ENCODE measurements at regions not wholly inside any gene's neighbourhood (a gene's known extent, or its start where the extent isn't known, plus 50 kb on each side); places are given as distances from the start of the nearest gene placed in this dataset.

- no peak for TF ChIP-seq REST (IDR thresholded peaks at IDR 0.05)
These were observed 202.2 kb upstream of the TWIST2 start (continued) for GRCh38 chr2:238645716-238646115.

DNA sequence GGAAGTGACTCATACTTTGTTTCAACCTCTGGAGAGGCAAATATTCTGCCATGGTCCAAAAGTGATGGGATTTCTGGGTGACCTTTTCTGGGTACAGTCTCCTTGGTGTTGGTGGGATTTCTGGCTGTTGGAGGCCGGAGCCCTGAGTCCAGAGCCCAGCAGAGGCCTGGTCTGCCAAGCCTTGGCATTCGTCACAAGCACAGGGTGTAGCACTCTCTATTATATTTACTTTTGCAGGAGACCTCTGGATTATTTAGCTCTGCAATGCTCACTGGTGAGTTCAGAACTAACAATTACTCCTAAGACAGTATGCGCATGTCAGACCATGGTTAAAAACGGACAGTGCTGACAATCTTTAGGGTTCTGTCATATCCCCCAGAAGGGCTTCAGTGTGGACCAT lies 201.6 kb upstream of the TWIST2 start:
- TF ChIP-seq YY1 (IDR thresholded peaks at IDR 0.05), result no peak
- no peak for TF ChIP-seq NR2F2 (IDR thresholded peaks at IDR 0.05)
- TF ChIP-seq RAD21 (IDR thresholded peaks at IDR 0.05), result no peak
- TF ChIP-seq TAF1 (conservative IDR thresholded peaks at IDR 0.05), result no peak
- no peak for TF ChIP-seq EGR1 (IDR thresholded peaks at IDR 0.05; ENCODE audit: low read depth in 2 of 2)
- no peak for TF ChIP-seq FOXA2 (IDR thresholded peaks at IDR 0.05)
- TF ChIP-seq GABPA (IDR thresholded peaks at IDR 0.05 in 1 of 2, conservative IDR thresholded peaks at IDR 0.05 in 1 of 2), result no peak
- no peak for TF ChIP-seq JUND (IDR thresholded peaks at IDR 0.05)
- TF ChIP-seq, protein P1, sequence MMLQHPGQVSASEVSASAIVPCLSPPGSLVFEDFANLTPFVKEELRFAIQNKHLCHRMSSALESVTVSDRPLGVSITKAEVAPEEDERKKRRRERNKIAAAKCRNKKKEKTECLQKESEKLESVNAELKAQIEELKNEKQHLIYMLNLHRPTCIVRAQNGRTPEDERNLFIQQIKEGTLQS (IDR thresholded peaks at IDR 0.05), result no peak
- no peak for TF ChIP-seq HNF4A (conservative IDR thresholded peaks at IDR 0.05)
- TF ChIP-seq MAX (IDR thresholded peaks at IDR 0.05), result no peak
- no peak for TF ChIP-seq ZBTB33 (IDR thresholded peaks at IDR 0.05)
- TF ChIP-seq RXRA (IDR thresholded peaks at IDR 0.05), result no peak
- no peak for TF ChIP-seq FOXA1 (IDR thresholded peaks at IDR 0.05)
- no peak for TF ChIP-seq SP1 (IDR thresholded peaks at IDR 0.05)
- TF ChIP-seq HNF4G (IDR thresholded peaks at IDR 0.05), result no peak
- no peak for TF ChIP-seq CTCF (IDR thresholded peaks at IDR 0.05; ENCODE audit: low read depth, low read length, missing input control)
- no peak for TF ChIP-seq REST (IDR thresholded peaks at IDR 0.05)
- Histone ChIP-seq H3K9ac (ENCODE audit: low read depth in 1 of 2, low read length in 2 of 2) (no peak overlapping the region), H3K36me3 (ENCODE audit: control insufficient read depth in 4 of 4, insufficient read depth in 3 of 4, low read depth in 1 of 4, low read length in 3 of 4) (no peaks in the 10 kb centered on the region), H3K27ac (ENCODE audit: low read depth in 1 of 2, low read length in 2 of 2) (no peak overlapping the region), H3K27me3 (ENCODE audit: control insufficient read depth in 4 of 4, insufficient read depth in 4 of 4, low read length in 3 of 4) (no peaks in the 10 kb centered on the region), H3K4me1 (ENCODE audit: control insufficient read depth in 4 of 4, insufficient read depth in 4 of 4, low read length in 3 of 4) (no peaks in the 10 kb centered on the region), H3K4me3 (ENCODE audit: low read depth in 1 of 3, low read length in 3 of 3) (no peak overlapping the region), H3K9me3 (ENCODE audit: control insufficient read depth in 4 of 4, low read length in 3 of 4) (no peaks in the 10 kb centered on the region)
- WGBS, result 85% methylated on average over 4 of the region's 4 CpGs
- no peak for DNase-seq (ENCODE audit: low spot score)
